ENCODE measurements at regions not wholly inside any gene's neighbourhood (a gene's known extent, or its start where the extent isn't known, plus 50 kb on each side); places are given as distances from the start of the nearest gene placed in this dataset.
A peak's percentile ranks its signal among the peaks of the same experiment; 100 is the strongest.

DNA sequence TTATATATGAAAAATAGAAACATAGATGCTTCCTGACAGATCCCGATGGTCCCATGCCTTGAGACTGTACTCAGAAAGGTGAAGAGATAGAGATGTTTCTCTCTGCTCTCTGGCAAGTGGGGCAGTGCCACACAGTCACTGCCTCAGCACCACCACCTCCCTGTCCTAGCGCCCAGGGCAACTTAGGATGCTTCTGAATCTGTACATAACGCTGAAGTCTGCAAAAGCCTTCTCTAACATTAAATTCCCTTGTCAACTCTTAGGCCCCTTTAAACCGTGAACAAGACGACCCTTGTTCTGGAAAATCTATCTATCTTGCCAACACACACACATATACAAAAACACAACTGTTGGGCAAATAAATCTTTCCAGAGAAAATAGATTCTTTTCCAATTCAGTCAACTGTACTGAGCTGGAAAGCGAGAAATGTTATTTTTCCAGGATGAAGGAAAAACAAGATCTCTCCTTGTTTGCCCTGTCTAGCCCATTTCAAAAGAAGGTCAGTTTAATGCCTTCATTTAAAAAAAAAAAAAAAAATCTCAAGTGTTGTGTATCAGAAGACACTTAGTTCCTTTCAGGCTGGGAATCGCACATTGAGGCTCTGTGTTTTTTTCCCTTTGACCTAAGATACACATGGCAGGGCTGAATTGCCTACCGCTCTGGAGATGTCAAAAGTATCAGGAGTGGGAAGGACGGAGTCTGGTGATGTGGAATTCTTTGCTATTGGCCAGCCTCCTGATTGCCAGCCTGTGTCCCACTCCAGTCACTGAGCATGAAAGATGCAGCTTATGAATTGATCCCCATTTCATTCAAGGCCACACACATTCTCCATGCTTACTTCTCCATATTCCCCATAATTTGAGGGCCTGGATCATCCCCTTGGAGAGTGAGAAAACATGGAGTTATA, 241.4 kb downstream of the LACC1 start:
- WGBS, 2 donors = 82 to 86% methylated on average over 9 of the region's 9 CpGs
- no peak for DNase-seq
- ATAC-seq = no peak
- Histone ChIP-seq H3K4me1 (peaks cover 8 to 27% (median 21%) of the 10 kb centered on the region in 9 donors), H3K4me3 (no peak overlapping the region), H3K27me3 (no peaks in the 10 kb centered on the region), H3K36me3 (no peaks in the 10 kb centered on the region), H3K27ac (no peak overlapping the region), H3K9me3 (peaks cover 0 to 18% (median 9%) of the 10 kb centered on the region in 11 donors)
- TF ChIP-seq, protein P1, sequence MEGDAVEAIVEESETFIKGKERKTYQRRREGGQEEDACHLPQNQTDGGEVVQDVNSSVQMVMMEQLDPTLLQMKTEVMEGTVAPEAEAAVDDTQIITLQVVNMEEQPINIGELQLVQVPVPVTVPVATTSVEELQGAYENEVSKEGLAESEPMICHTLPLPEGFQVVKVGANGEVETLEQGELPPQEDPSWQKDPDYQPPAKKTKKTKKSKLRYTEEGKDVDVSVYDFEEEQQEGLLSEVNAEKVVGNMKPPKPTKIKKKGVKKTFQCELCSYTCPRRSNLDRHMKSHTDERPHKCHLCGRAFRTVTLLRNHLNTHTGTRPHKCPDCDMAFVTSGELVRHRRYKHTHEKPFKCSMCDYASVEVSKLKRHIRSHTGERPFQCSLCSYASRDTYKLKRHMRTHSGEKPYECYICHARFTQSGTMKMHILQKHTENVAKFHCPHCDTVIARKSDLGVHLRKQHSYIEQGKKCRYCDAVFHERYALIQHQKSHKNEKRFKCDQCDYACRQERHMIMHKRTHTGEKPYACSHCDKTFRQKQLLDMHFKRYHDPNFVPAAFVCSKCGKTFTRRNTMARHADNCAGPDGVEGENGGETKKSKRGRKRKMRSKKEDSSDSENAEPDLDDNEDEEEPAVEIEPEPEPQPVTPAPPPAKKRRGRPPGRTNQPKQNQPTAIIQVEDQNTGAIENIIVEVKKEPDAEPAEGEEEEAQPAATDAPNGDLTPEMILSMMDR (IDR thresholded peaks at IDR 0.05) = no peak
- intact Hi-C loops (cut with DNase I) = no loop called here

- H3K9me3 ChIP-seq = peaks cover 0 to 18% (median 9%) of the 10 kb centered on the region in 11 donors
- no peak overlapping the region for H3K27ac ChIP-seq
- H3K4me1 ChIP-seq = peaks cover 0 to 12% (median 0%) of the 10 kb centered on the region in 9 donors
- ATAC-seq = no peak
- DNase-seq = no peak
- no peak overlapping the region for H3K4me3 ChIP-seq
- no peaks in the 10 kb centered on the region for H3K27me3 ChIP-seq
- TF ChIP-seq, protein P1 (IDR thresholded peaks at IDR 0.05) = no peak
- WGBS, 2 donors = 73 to 77% methylated on average over 1 of the region's 1 CpG
- no peaks in the 10 kb centered on the region for H3K36me3 ChIP-seq
- intact Hi-C loops (cut with DNase I) = no loop called here
These were observed 244.6 kb downstream of the LACC1 start for GRCh38 chr13:44124352-44124751.

GRCh38 chr13:44125943-44126469, 246.3 kb downstream of the LACC1 start:
- DNase-seq (no peak), ATAC-seq (no peak)
- intact Hi-C loops (cut with DNase I) = loop anchor here in 1 of 10 donors (5.0 kb wide), 1 partner anchor 74 kb away; no protein-coding TSS in a partner anchor
- WGBS, 2 donors = 81 to 99% methylated on average over 3 of the region's 3 CpGs
- Histone ChIP-seq H3K27me3 (no peaks in the 10 kb centered on the region), H3K4me3 (no peak overlapping the region), H3K36me3 (no peaks in the 10 kb centered on the region), H3K9me3 (peaks cover 0 to 18% (median 9%) of the 10 kb centered on the region in 11 donors), H3K27ac (no peak overlapping the region), H3K4me1 (peaks cover 0 to 13% (median 6%) of the 10 kb centered on the region in 9 donors)
- TF ChIP-seq, protein P1 (IDR thresholded peaks at IDR 0.05) = no peak

GRCh38 chr13:44128552-44129001, 245.0 kb upstream of the SERP2 start:
- intact Hi-C loops (cut with DNase I) = loop anchor here in 1 of 10 donors (5.0 kb wide), 1 partner anchor 76 kb away; no protein-coding TSS in a partner anchor
- H3K27ac ChIP-seq = peak overlapping the region in 9 of 10 donors; percentile 41 to 75 (median 61)
- no peaks in the 10 kb centered on the region for H3K27me3 ChIP-seq
- TF ChIP-seq, protein P1 (IDR thresholded peaks at IDR 0.05) = peak in 2 of 9 donors; percentile 24 to 25
- 41 to 60% methylated on average over 7 of the region's 7 CpGs for WGBS, 2 donors
- peak; percentile 53 to 90 (median 86) for ATAC-seq
- peaks cover 0 to 10% (median 4%) of the 10 kb centered on the region in 11 donors for H3K9me3 ChIP-seq
- peak; percentile 33 to 52 for DNase-seq
- H3K4me3 ChIP-seq = no peak overlapping the region
- H3K4me1 ChIP-seq = peaks cover 0 to 25% (median 16%) of the 10 kb centered on the region in 9 donors
- H3K36me3 ChIP-seq = no peaks in the 10 kb centered on the region
